HCT116 (cell line): ENCODE measurements at regions not wholly inside any gene's neighbourhood (a gene's known extent, or its start where the extent isn't known, plus 50 kb on each side); places are given as distances from the start of the nearest gene placed in this dataset.

Experiments
- ATAC-seq: fragments of 200-7000 bp; cut with Tn5 transposase; 2 replicates; pipeline ENCODE4 v1.9.1; 2020; ENCODE audit warnings: mild to moderate bottlenecking, moderate library complexity
- BruUV-seq: library from RNA; stranded (reverse); fragments of 400-500 nt; replicated peaks from 2 replicates; lab custom pipeline; 2021; lab: Mats Ljungman, UMichigan
- CTCF ChIA-PET: fragments of 300-600 bp; sonication (Branson Sonifier 250); formaldehyde crosslinking; loops from one replicate; lab custom pipeline; 2021; ENCODE audit warnings: antibody characterized with exemption; lab: Charles Lee
- POLR2A ChIA-PET: fragments of 300-600, 350-600 bp; sonication (Branson Sonifier 250); formaldehyde crosslinking; loops from one replicate; lab custom pipeline; 2021; ENCODE audit warnings: antibody characterized with exemption; lab: Charles Lee
- RAD21 ChIA-PET, 2 experiments: fragments of 300-600 bp; sonication (Branson Sonifier 250); formaldehyde crosslinking; loops; one replicate each; lab custom pipeline; 2023; ENCODE audit warnings: low total read pairs in 2 of 2; ENCODE audit not compliant: uncharacterized antibody in 2 of 2, unreplicated experiment in 2 of 2, low non-redundant PET in 1 of 2; lab: Charles Lee
- DNase-seq: peaks from one replicate; pipeline ENCODE4 v3.0.0-alpha.2; 2010; ENCODE audit warnings: low read depth, low spot score
- H2AFZ ChIP-seq: fragments of 200-600 bp; shearing (Covaris generic), sonication (generic); 2 replicates; pipeline ENCODE4 v1.6.1; 2017; ENCODE audit warnings: low read depth, mixed run types, mixed read lengths, antibody characterized with exemption, low read length; ENCODE audit not compliant: poor library complexity, severe bottlenecking
- H3K27ac ChIP-seq: 2 replicates; pipeline ENCODE4 v1.5.1; 2012; ENCODE audit warnings: low read depth, low read length
- H3K27me3 ChIP-seq: fragments of 200-600 bp; sonication (generic); 2 replicates; pipeline ENCODE4 v1.6.1; 2016; ENCODE audit warnings: mixed run types, low read length, mixed read lengths; ENCODE audit not compliant: insufficient read depth
- H3K36me3 ChIP-seq, 2 experiments: fragments of 200-500 bp in 1 of 2; fragments of 200-600 bp in 1 of 2; sonication (Bioruptor generic) in 1 of 2; sonication (generic) in 1 of 2; 2 replicates each; pipeline versions ENCODE4 v1.5.1 to v1.6.1; 2014 to 2016; ENCODE audit warnings: low read length in 2 of 2, inconsistent platforms in 1 of 2, mixed read lengths in 1 of 2, mixed run types in 1 of 2; ENCODE audit not compliant: insufficient read depth in 2 of 2, control insufficient read depth in 1 of 2
- H3K4me1 ChIP-seq, 2 experiments: fragments of 200-600 bp in 1 of 2; sonication (generic) in 1 of 2; 2 replicates each; pipeline versions ENCODE4 v1.5.1 to v1.6.1; 2012 to 2017; ENCODE audit warnings: low read length in 2 of 2, inconsistent platforms in 1 of 2, mild to moderate bottlenecking in 1 of 2, mixed read lengths in 1 of 2, mixed run types in 1 of 2, moderate library complexity in 1 of 2; ENCODE audit not compliant: insufficient read depth in 2 of 2, control insufficient read depth in 1 of 2
- H3K4me2 ChIP-seq: fragments of 200-600 bp; sonication (generic); 2 replicates; pipeline ENCODE4 v1.6.1; 2017; ENCODE audit warnings: mixed run types, low read length, mixed read lengths
- H3K4me3 ChIP-seq, 2 experiments: fragments of 200-600 bp in 1 of 2; sonication (generic) in 1 of 2; replicated peaks in 1 of 2; 2 replicates each; pipeline ENCODE4 v1.5.1; 2011 to 2016; ENCODE audit warnings: low read length in 2 of 2, control low read depth in 1 of 2, low read depth in 1 of 2, mild to moderate bottlenecking in 1 of 2, mixed read lengths in 1 of 2, mixed run types in 1 of 2
- H3K79me2 ChIP-seq: fragments of 200-600 bp; sonication (generic); 2 replicates; pipeline ENCODE4 v1.6.1; 2017; ENCODE audit warnings: mild to moderate bottlenecking, mixed run types, low read length, moderate library complexity, mixed read lengths; ENCODE audit not compliant: insufficient read depth
- H3K9ac ChIP-seq: fragments of 200-600 bp; sonication (generic); 2 replicates; pipeline ENCODE4 v1.6.1; 2016; ENCODE audit warnings: low read length, mixed read lengths
- H3K9me2 ChIP-seq: fragments of 200-600 bp; sonication (generic), shearing (Covaris generic); 2 replicates; pipeline ENCODE4 v1.6.1; 2017; ENCODE audit warnings: mixed run types, mild to moderate bottlenecking, moderate library complexity; ENCODE audit not compliant: insufficient read depth
- H3K9me3 ChIP-seq, 2 experiments: fragments of 200-500 bp in 1 of 2; fragments of 200-600 bp in 1 of 2; sonication (Bioruptor generic) in 1 of 2; sonication (generic) in 1 of 2; 2 replicates each; pipeline ENCODE4 v1.6.1; 2014 to 2017; ENCODE audit warnings: low read length in 2 of 2, mixed read lengths in 2 of 2, inconsistent platforms in 1 of 2, low read depth in 1 of 2, mild to moderate bottlenecking in 1 of 2, mixed run types in 1 of 2, moderate library complexity in 1 of 2; ENCODE audit not compliant: control insufficient read depth in 1 of 2, insufficient read depth in 1 of 2
- H4K20me1 ChIP-seq: fragments of 200-600 bp; sonication (generic), shearing (Covaris generic); 2 replicates; pipeline ENCODE4 v1.6.1; 2017; ENCODE audit warnings: mixed run types, mild to moderate bottlenecking, moderate library complexity; ENCODE audit not compliant: insufficient read depth
- CEBPB ChIP-seq: IDR thresholded peaks from 2 replicates; pipeline ENCODE4 v1.6.1; 2012; ENCODE audit warnings: low read depth
- ELF1 ChIP-seq: IDR thresholded peaks from 2 replicates; pipeline ENCODE4 v1.6.1; 2012; ENCODE audit warnings: low read depth, borderline replicate concordance
- FOSL1 ChIP-seq: IDR thresholded peaks from 2 replicates; pipeline ENCODE4 v1.6.1; 2012; ENCODE audit warnings: low read depth
- JUND ChIP-seq: IDR thresholded peaks from 2 replicates; pipeline ENCODE4 v1.6.1; 2012
- POLR2A ChIP-seq: IDR thresholded peaks from 2 replicates; pipeline ENCODE4 v1.7.0; 2011; ENCODE audit warnings: borderline replicate concordance; ENCODE audit not compliant: insufficient read depth, insufficient read length; ENCODE audit errors: extremely low read depth
- POLR2AphosphoS5 ChIP-seq: IDR thresholded peaks from 2 replicates; pipeline ENCODE4 v1.6.1; 2011; ENCODE audit warnings: mild to moderate bottlenecking, low read depth, low read length, moderate library complexity
- RAD21 ChIP-seq: IDR thresholded peaks from 2 replicates; pipeline ENCODE4 v1.6.1; 2012; ENCODE audit warnings: low read depth, mild to moderate bottlenecking
- SIN3A ChIP-seq: IDR thresholded peaks from 2 replicates; pipeline ENCODE4 v1.6.1; 2012; ENCODE audit warnings: low read depth
- TCF7L2 ChIP-seq: IDR thresholded peaks from 2 replicates; pipeline ENCODE4 v1.7.0; 2011; ENCODE audit warnings: borderline replicate concordance, inconsistent platforms; ENCODE audit not compliant: insufficient read depth, insufficient read length; ENCODE audit errors: extremely low read depth
- ZNF274 ChIP-seq: fragments of 200-500 bp; sonication (Bioruptor generic); IDR thresholded peaks from 2 replicates; pipeline ENCODE4 v1.6.1; 2014; ENCODE audit warnings: mild to moderate bottlenecking, low read depth, low read length, inconsistent platforms
- intact Hi-C: fragments of 100-400 bp; cut with micrococcal nuclease; formaldehyde crosslinking; loops from 2 replicates; pipeline ENCODE4 v1.10.0; 2022
- TF ChIP-seq, protein P1 (sequence below): IDR thresholded peaks from 2 replicates; pipeline ENCODE4 v1.6.1; 2011; ENCODE audit warnings: mild to moderate bottlenecking, low read length, moderate library complexity; ENCODE audit not compliant: insufficient replicate concordance; ENCODE audit errors: extremely low read depth

DNA sequence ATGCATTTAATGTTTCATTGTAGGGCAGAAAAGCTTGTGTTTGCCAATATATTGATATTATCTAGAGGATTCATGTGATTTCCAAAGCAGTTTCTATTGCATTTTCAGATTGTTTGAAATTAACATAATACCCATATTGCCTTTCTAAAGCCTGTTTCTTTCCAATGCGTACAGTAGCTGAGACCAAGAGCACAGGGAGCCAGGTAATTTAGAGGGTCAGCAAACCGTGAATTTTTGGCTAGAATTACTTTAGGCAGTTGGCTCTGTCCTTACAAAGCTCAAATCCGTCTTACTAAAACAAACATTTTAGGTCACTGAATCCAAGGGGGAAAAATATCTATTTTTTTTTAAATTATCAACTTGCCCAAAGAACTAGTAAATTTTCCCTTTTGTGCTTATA is 604.9 kb upstream of the ADARB2 start:
- Histone ChIP-seq H3K79me2 (no peaks in the 10 kb centered on the region), H3K4me1 (no peaks in the 10 kb centered on the region), H3K9me2 (no peaks in the 10 kb centered on the region), H3K4me3 (no peak overlapping the region), H3K27ac (no peak overlapping the region)
- intact Hi-C loops, result no loop called here
- DNase-seq, result no peak
- RAD21 ChIA-PET, result no interaction called here
- no peak for TF ChIP-seq RAD21
- no peak for TF ChIP-seq ELF1
- no peak for TF ChIP-seq JUND
- no peak for TF ChIP-seq CEBPB
- no peak for TF ChIP-seq ZNF274
- no peak for TF ChIP-seq FOSL1
- no peak for TF ChIP-seq TCF7L2
- TF ChIP-seq POLR2AphosphoS5, result no peak
- no peak for TF ChIP-seq POLR2A
- TF ChIP-seq, protein P1, sequence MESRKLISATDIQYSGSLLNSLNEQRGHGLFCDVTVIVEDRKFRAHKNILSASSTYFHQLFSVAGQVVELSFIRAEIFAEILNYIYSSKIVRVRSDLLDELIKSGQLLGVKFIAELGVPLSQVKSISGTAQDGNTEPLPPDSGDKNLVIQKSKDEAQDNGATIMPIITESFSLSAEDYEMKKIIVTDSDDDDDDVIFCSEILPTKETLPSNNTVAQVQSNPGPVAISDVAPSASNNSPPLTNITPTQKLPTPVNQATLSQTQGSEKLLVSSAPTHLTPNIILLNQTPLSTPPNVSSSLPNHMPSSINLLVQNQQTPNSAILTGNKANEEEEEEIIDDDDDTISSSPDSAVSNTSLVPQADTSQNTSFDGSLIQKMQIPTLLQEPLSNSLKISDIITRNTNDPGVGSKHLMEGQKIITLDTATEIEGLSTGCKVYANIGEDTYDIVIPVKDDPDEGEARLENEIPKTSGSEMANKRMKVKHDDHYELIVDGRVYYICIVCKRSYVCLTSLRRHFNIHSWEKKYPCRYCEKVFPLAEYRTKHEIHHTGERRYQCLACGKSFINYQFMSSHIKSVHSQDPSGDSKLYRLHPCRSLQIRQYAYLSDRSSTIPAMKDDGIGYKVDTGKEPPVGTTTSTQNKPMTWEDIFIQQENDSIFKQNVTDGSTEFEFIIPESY, result no peak
- TF ChIP-seq SIN3A, result no peak
- TF ChIP-seq, all 23 proteins: peak for 0
- CTCF ChIA-PET, result no interaction called here
- Histone ChIP-seq H3K4me2 (no peak overlapping the region), H3K36me3 (no peaks in the 10 kb centered on the region), H4K20me1 (no peaks in the 10 kb centered on the region), H3K27me3 (no peaks in the 10 kb centered on the region), H2AFZ (no peak overlapping the region), H3K9ac (no peak overlapping the region), H3K9me3 (peaks cover 0 to 20% of the 10 kb centered on the region in 2 experiments; a peak in 3 of 4 replicates)
- no TSS peak for BruUV-seq
- POLR2A ChIA-PET, result no interaction called here
- no peak for ATAC-seq
